Neural cell (in vitro differentiated cells): ENCODE measurements at regions not wholly inside any gene's neighbourhood (a gene's known extent, or its start where the extent isn't known, plus 50 kb on each side); places are given as distances from the start of the nearest gene placed in this dataset.

Experiments
- H2AFZ ChIP-seq: fragments of 200-600, 300-800 bp; sonication (generic), shearing (Covaris generic); 2 replicates; pipeline ENCODE4 v1.6.0; 2014; ENCODE audit warnings: low read depth, mild to moderate bottlenecking, antibody characterized with exemption, low read length, moderate library complexity
- H3F3A ChIP-seq: fragments of 200-600 bp; shearing (Covaris generic); 2 replicates; pipeline ENCODE4 v1.6.1; 2016; ENCODE audit warnings: mild to moderate bottlenecking, moderate library complexity, mixed read lengths, antibody characterized with exemption, low read length; ENCODE audit not compliant: insufficient read depth, poor library complexity, severe bottlenecking
- H3K27ac ChIP-seq: fragments of 200-600, 300-800 bp; sonication (generic), shearing (Covaris generic); 2 replicates; pipeline ENCODE4 v1.5.1; 2014; ENCODE audit warnings: mild to moderate bottlenecking, low read length, moderate library complexity
- H3K27me3 ChIP-seq: fragments of 300-800, 200-600 bp; sonication (generic), shearing (Covaris generic); 2 replicates; pipeline ENCODE4 v1.6.0; 2014; ENCODE audit warnings: mild to moderate bottlenecking, low read depth, low read length, moderate library complexity; ENCODE audit not compliant: insufficient read depth
- H3K36me3 ChIP-seq: fragments of 300-800, 200-600 bp; sonication (generic), shearing (Covaris generic); 2 replicates; pipeline ENCODE4 v1.5.1; 2014; ENCODE audit warnings: mild to moderate bottlenecking, antibody characterized with exemption, low read length, moderate library complexity; ENCODE audit not compliant: insufficient read depth
- H3K4me2 ChIP-seq: fragments of 300-800, 200-600 bp; sonication (generic), shearing (Covaris generic); 2 replicates; pipeline ENCODE4 v1.6.0; 2014; ENCODE audit warnings: mild to moderate bottlenecking, low read length
- H3K4me3 ChIP-seq: fragments of 300-800, 200-600 bp; sonication (generic), shearing (Covaris generic); 2 replicates; pipeline ENCODE4 v1.5.1; 2014; ENCODE audit warnings: mild to moderate bottlenecking, low read length, moderate library complexity
- H3K79me2 ChIP-seq: fragments of 200-600 bp; shearing (Covaris generic); replicated peaks from 2 replicates; pipeline ENCODE4 v1.6.0; 2014; ENCODE audit warnings: mild to moderate bottlenecking, low read length, moderate library complexity; ENCODE audit not compliant: insufficient read depth
- H3K9ac ChIP-seq: fragments of 300-800, 200-600 bp; sonication (generic), shearing (Covaris generic); 2 replicates; pipeline ENCODE4 v1.6.1; 2016; ENCODE audit warnings: mild to moderate bottlenecking, low read length, mixed read lengths
- H3K9me2 ChIP-seq: fragments of 200-600 bp; shearing (Covaris generic); 2 replicates; pipeline ENCODE4 v1.6.1; 2016; ENCODE audit warnings: mild to moderate bottlenecking, low read length, mixed read lengths; ENCODE audit not compliant: insufficient read depth
- H3K9me3 ChIP-seq: fragments of 200-600, 300-800 bp; sonication (generic), shearing (Covaris generic); 2 replicates; pipeline ENCODE4 v1.6.1; 2016; ENCODE audit warnings: mild to moderate bottlenecking, mixed run types, low read length, moderate library complexity, mixed read lengths
- H4K20me1 ChIP-seq: fragments of 200-600 bp; shearing (Covaris generic); 2 replicates; pipeline ENCODE4 v1.6.1; 2016; ENCODE audit warnings: mild to moderate bottlenecking, mixed run types; ENCODE audit not compliant: insufficient read depth
- CTCF ChIP-seq: fragments of 450-650 bp; IDR thresholded peaks from 2 replicates; pipeline ENCODE4 v1.5.1; 2014; ENCODE audit warnings: antibody characterized with exemption, mild to moderate bottlenecking, moderate library complexity; ENCODE audit not compliant: poor library complexity, severe bottlenecking
- EP300 ChIP-seq: fragments of 450-650 bp; conservative IDR thresholded peaks from 2 replicates; pipeline ENCODE4 v1.6.1; 2014; ENCODE audit warnings: antibody characterized with exemption, mild to moderate bottlenecking, moderate library complexity; ENCODE audit not compliant: poor library complexity, severe bottlenecking
- EZH2 ChIP-seq: fragments of 200-600, 300-800 bp; shearing (Covaris generic), sonication (generic); IDR thresholded peaks from 2 replicates; pipeline ENCODE4 v1.6.1; 2014; ENCODE audit warnings: antibody characterized with exemption, low read length, borderline replicate concordance, mild to moderate bottlenecking; ENCODE audit not compliant: insufficient read depth, poor library complexity, severe bottlenecking
- MXI1 ChIP-seq: fragments of 450-650 bp; conservative IDR thresholded peaks from 2 replicates; pipeline ENCODE4 v1.6.1; 2014; ENCODE audit warnings: antibody characterized with exemption, mild to moderate bottlenecking; ENCODE audit not compliant: poor library complexity, severe bottlenecking
- POLR2AphosphoS5 ChIP-seq: IDR thresholded peaks from 2 replicates; pipeline ENCODE4 v1.6.1; 2012
- RAD21 ChIP-seq: fragments of 450-650 bp; conservative IDR thresholded peaks from 2 replicates; pipeline ENCODE4 v1.6.1; 2014; ENCODE audit warnings: antibody characterized with exemption, mild to moderate bottlenecking, moderate library complexity
- SMC3 ChIP-seq: fragments of 450-650 bp; conservative IDR thresholded peaks from 2 replicates; pipeline ENCODE4 v1.6.1; 2014; ENCODE audit warnings: antibody characterized with exemption, mild to moderate bottlenecking, moderate library complexity; ENCODE audit not compliant: poor library complexity
- TAF1 ChIP-seq: IDR thresholded peaks from 2 replicates; pipeline ENCODE4 v1.6.1; 2012; ENCODE audit warnings: low read depth
- TF ChIP-seq, protein P1 (sequence below): IDR thresholded peaks from 2 replicates; pipeline ENCODE4 v1.6.1; 2012; ENCODE audit warnings: borderline replicate concordance

DNA sequence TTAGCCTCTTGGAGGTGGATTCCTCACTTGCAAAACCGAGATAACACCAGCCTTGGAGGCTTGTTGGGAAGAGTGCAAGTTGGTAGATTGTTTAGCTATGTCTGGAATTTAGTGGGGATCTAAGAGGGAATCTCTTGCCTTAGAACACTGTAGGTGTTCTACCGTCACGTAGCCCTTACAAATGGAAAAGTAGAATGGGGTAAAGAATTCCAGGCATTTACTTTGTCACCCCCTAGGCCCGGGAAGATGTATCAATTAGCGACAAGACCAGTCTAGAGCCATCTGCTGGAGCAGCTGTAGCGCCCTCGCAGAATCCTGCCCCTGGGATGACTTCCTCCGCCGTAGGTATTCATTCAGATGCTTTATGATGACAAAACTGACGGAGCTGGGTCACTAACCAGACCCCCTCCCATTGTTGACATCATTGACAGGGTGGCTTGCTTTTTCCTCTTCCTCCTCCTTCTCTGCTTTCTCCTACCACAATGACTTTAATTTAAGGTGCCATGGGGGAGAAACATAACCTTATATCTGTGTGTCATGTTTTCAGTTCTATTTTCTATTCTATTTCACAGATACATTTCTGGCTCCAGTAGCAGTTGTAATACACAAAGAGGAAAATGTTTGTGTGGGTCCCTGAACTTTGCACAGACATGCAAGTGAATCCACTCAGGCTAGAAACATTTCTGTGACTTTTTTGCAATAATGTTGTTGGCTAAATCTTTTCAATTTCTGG is 262.6 kb upstream of the LYZL1 start:
- Histone ChIP-seq H3K4me2 (no peak overlapping the region), H3K27ac (no peak overlapping the region)

DNA sequence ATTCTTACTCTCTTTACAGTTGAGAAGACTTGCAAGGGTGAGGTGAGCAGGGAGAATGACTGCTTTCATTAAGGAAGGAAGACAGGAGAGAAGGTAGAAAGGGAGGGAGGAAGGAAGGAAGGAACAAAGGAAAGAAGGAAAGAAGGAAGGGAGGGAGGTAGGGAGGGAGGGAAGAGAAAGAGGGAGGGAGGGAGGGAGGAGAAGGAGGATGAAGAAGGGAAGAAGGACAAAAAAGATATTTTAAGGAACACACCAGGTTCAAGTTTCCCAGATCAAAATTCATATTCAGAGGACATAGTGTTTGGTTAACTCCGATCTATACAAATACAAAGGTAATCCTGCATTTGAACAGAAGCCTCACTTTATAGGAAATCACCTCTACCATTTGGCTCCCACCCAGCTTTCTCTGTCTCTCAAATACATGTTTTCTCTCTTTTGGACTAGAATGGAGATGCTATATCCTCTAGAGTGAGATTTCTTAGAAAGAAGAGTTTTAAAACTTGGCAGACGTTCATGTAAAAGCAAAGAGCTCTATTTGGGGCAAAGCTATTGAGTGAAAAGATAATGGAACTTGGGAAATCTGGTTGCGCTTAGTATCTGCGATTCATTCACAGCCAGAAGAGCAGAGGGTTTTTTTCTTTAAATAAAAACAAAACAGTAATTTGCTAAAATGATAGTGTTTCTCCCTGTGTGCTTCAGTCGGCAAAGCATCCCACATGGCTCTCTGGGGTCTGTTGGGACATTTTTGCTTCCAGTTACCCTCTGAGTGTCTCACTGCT is 261.9 kb upstream of the LYZL1 start:
- Histone ChIP-seq H3F3A (no peaks in the 10 kb centered on the region), H3K4me3 (no peak overlapping the region), H3K9ac (no peak overlapping the region), H3K27me3 (no peaks in the 10 kb centered on the region), H3K79me2 (no peaks in the 10 kb centered on the region), H4K20me1 (no peaks in the 10 kb centered on the region), H2AFZ (no peak overlapping the region), H3K36me3 (no peaks in the 10 kb centered on the region), H3K9me2 (no peaks in the 10 kb centered on the region), H3K9me3 (no peaks in the 10 kb centered on the region), H3K4me2 (no peak overlapping the region), H3K27ac (no peak overlapping the region)
- TF ChIP-seq RAD21 (no peak), EP300 (no peak), EZH2 (no peak), SMC3 (no peak), MXI1 (no peak), POLR2AphosphoS5 (no peak), TAF1 (no peak)
- TF ChIP-seq, protein P1, sequence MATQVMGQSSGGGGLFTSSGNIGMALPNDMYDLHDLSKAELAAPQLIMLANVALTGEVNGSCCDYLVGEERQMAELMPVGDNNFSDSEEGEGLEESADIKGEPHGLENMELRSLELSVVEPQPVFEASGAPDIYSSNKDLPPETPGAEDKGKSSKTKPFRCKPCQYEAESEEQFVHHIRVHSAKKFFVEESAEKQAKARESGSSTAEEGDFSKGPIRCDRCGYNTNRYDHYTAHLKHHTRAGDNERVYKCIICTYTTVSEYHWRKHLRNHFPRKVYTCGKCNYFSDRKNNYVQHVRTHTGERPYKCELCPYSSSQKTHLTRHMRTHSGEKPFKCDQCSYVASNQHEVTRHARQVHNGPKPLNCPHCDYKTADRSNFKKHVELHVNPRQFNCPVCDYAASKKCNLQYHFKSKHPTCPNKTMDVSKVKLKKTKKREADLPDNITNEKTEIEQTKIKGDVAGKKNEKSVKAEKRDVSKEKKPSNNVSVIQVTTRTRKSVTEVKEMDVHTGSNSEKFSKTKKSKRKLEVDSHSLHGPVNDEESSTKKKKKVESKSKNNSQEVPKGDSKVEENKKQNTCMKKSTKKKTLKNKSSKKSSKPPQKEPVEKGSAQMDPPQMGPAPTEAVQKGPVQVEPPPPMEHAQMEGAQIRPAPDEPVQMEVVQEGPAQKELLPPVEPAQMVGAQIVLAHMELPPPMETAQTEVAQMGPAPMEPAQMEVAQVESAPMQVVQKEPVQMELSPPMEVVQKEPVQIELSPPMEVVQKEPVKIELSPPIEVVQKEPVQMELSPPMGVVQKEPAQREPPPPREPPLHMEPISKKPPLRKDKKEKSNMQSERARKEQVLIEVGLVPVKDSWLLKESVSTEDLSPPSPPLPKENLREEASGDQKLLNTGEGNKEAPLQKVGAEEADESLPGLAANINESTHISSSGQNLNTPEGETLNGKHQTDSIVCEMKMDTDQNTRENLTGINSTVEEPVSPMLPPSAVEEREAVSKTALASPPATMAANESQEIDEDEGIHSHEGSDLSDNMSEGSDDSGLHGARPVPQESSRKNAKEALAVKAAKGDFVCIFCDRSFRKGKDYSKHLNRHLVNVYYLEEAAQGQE = no peak

More for the DNA sequence above, 262.6 kb upstream of the LYZL1 start:
- Histone ChIP-seq H3K36me3 (no peaks in the 10 kb centered on the region), H3K4me3 (no peak overlapping the region), H3K9me3 (no peaks in the 10 kb centered on the region), H3K27me3 (no peaks in the 10 kb centered on the region), H2AFZ (no peak overlapping the region), H3K9me2 (no peaks in the 10 kb centered on the region), H4K20me1 (no peaks in the 10 kb centered on the region), H3F3A (no peaks in the 10 kb centered on the region), H3K79me2 (no peaks in the 10 kb centered on the region), H3K9ac (no peak overlapping the region)
- TF ChIP-seq EP300 (no peak), POLR2AphosphoS5 (no peak), SMC3 (no peak), EZH2 (no peak), RAD21 (no peak), MXI1 (no peak), TAF1 (no peak), CTCF (no peak)
- TF ChIP-seq, protein P1 = no peak
